ENCODE measurements at regions not wholly inside any gene's neighbourhood (a gene's known extent, or its start where the extent isn't known, plus 50 kb on each side); places are given as distances from the start of the nearest gene placed in this dataset.

DNA sequence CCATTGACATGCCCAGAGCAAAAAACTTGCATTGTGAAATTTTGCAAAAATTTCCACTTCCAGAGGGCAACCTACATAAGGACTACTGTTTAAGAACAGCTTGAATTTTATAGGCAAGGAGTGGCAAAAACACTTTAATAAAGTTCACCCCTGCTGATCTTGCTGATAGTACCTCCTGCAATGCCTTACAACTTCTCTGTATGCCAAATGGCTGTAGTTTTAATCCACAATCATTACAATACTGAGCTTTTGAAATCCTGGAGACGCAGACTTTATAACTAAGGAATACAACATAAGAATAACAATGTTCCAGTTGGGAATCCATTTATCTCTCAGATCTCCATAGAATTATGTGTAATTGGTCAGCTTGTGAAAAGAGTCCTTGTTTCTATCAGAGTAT, 247.5 kb downstream of the KCNJ3 start:
- in situ Hi-C loops (cut with MboI) (no loop called here), intact Hi-C loops (cut with micrococcal nuclease) (no loop called here)
- Histone ChIP-seq H3K4me2 (ENCODE audit: insufficient read depth, low read length) (no peak overlapping the region), H3K27me3 (ENCODE audit: control insufficient read depth in 2 of 2, insufficient read depth in 2 of 2, low read length in 2 of 2) (no peaks in the 10 kb centered on the region), H4K20me1 (replicated peaks; ENCODE audit: control insufficient read depth, insufficient read depth, low read length) (no peaks in the 10 kb centered on the region), H3K27ac (ENCODE audit: extremely low read depth, low read depth, low read length) (no peak overlapping the region), H3K4me3 (no peak overlapping the region), H2AFZ (ENCODE audit: low read depth, low read length) (no peak overlapping the region), H3K9ac (ENCODE audit: insufficient read depth in 1 of 2, low read depth in 2 of 2, low read length in 2 of 2) (no peak overlapping the region), H3K4me1 (replicated peaks in 1 of 2; ENCODE audit: control insufficient read depth in 2 of 2, insufficient read depth in 2 of 2, low read length in 2 of 2) (no peaks in the 10 kb centered on the region), H3K36me3 (ENCODE audit: control insufficient read depth, insufficient read depth, low read length) (no peaks in the 10 kb centered on the region), H3K9me3 (replicated peaks; ENCODE audit: control insufficient read depth, insufficient read depth, low read depth, low read length) (0 out of 2 replicates have a peak, but pooled peaks cover 2% of the 10 kb centered on the region), H3K79me2 (ENCODE audit: control insufficient read depth, insufficient read depth, low read length) (no peaks in the 10 kb centered on the region), H3K9me1 (ENCODE audit: control insufficient read depth, insufficient read depth, low read length) (no peaks in the 10 kb centered on the region)
- ATAC-seq (no peak), FAIRE-seq (no peak), DNase-seq (ENCODE audit: extremely low read depth in 1 of 4, low spot score in 3 of 4) (no peak)
- ChIA-PET POLR2A (no interaction called here), CTCF (ENCODE audit: low intra/inter-chr PET ratio) (no interaction called here)
- TF ChIP-seq MCM7 (IDR thresholded peaks at IDR 0.05) (no peak), ZNF408 (CRISPR knock-in tag; IDR thresholded peaks at IDR 0.05; ENCODE audit: low read depth) (no peak), EGR1 (conservative IDR thresholded peaks at IDR 0.05) (no peak), ZNF695 (CRISPR knock-in tag; IDR thresholded peaks at IDR 0.05) (no peak), BHLHE40 (IDR thresholded peaks at IDR 0.05; ENCODE audit: low read length) (no peak), SIRT6 (IDR thresholded peaks at IDR 0.05; ENCODE audit: low read depth, low read length) (no peak), PHB2 (IDR thresholded peaks at IDR 0.05; ENCODE audit: low read depth) (no peak), CAMTA2 (CRISPR knock-in tag; conservative IDR thresholded peaks at IDR 0.05) (no peak), IRF9 (tag; IDR thresholded peaks at IDR 0.05) (no peak), PKNOX1 (IDR thresholded peaks at IDR 0.05) (no peak), ZC3H8 (IDR thresholded peaks at IDR 0.05) (no peak)
- TF ChIP-seq, protein P1, sequence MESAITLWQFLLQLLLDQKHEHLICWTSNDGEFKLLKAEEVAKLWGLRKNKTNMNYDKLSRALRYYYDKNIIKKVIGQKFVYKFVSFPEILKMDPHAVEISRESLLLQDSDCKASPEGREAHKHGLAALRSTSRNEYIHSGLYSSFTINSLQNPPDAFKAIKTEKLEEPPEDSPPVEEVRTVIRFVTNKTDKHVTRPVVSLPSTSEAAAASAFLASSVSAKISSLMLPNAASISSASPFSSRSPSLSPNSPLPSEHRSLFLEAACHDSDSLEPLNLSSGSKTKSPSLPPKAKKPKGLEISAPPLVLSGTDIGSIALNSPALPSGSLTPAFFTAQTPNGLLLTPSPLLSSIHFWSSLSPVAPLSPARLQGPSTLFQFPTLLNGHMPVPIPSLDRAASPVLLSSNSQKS (CRISPR knock-in tag; IDR thresholded peaks at IDR 0.05) = no peak
- WGBS (ENCODE audit: insufficient coverage, low coverage, missing lambda C conversion rate) = 5% methylated on average over 1 of the region's 1 CpG
- BruUV-seq (replicated peaks) = no TSS peak

All from K562 (cell line).